Activated CD4-positive, alpha-beta memory T cell treated with anti-CD3 and anti-CD28 coated beads for 36 hours (primary cell): ENCODE measurements at regions not wholly inside any gene's neighbourhood (a gene's known extent, or its start where the extent isn't known, plus 50 kb on each side); places are given as distances from the start of the nearest gene placed in this dataset.

Source experiments
- CTCF ChIA-PET: fragments of 350-600 bp; sonication (Branson Sonifier 250); formaldehyde crosslinking; loops from one replicate; lab custom pipeline; 2021; ENCODE audit warnings: antibody characterized with exemption, inconsistent platforms; lab: Charles Lee
- POLR2A ChIA-PET: fragments of 350-600 bp; sonication (Branson Sonifier 250); formaldehyde crosslinking; loops from one replicate; lab custom pipeline; 2021; ENCODE audit warnings: antibody characterized with exemption; lab: Charles Lee
- DNase-seq: peaks from one replicate; pipeline ENCODE4 v3.0.0-alpha.2; 2020
- H3K27ac Mint-ChIP-seq: one replicate; pipeline ENCODE4 v1.8.0; 2021; ENCODE audit warnings: mixed read lengths
- H3K27me3 Mint-ChIP-seq: one replicate; pipeline ENCODE4 v1.8.0; 2021; ENCODE audit warnings: mixed read lengths
- H3K36me3 Mint-ChIP-seq: one replicate; pipeline ENCODE4 v1.8.0; 2021; ENCODE audit warnings: mixed read lengths
- H3K4me1 Mint-ChIP-seq: one replicate; pipeline ENCODE4 v1.8.0; 2021; ENCODE audit warnings: low read depth, mixed read lengths
- H3K4me3 Mint-ChIP-seq: one replicate; pipeline ENCODE4 v1.8.0; 2021; ENCODE audit warnings: mild to moderate bottlenecking, mixed read lengths
- H3K9me3 Mint-ChIP-seq: one replicate; pipeline ENCODE4 v1.8.0; 2021; ENCODE audit warnings: mixed read lengths
- intact Hi-C: fragments of 100-400 bp; cut with micrococcal nuclease; formaldehyde crosslinking; loops from one replicate; pipeline ENCODE4 v1.15.1; 2023

DNA sequence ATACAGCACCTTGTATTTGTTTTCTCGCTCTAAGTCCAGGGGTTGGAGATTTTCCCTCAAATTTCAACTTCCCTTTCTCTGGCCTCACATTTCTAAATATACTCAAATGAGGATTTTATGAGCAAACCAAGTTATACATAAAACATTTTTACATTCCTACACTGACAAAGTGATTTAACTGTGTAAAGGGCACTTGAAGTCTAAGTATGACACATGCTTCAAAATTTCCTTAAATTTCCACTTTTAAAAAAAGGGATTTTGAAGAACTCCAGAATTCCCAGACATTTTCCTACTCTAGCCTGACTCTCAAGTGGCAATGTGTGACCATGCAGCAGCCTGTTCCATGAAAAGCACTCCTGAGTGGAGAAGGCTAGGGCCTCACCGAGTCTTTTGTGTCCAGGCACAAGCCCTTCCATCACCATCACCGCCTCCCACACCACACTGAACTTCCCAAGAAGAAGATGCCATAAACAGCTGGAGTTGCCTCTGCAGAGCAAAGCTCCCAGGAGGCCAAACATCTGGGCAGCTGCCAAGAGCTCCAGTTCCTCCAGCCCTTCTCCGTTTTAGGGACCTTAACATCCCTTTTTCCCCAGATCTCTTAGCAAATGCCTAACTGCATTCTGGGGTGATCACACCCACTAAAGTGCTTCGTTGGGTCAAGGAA, 68.9 kb downstream of the NCR2 start:
- Mint-ChIP-seq H3K27me3 (peaks cover 20% of the 10 kb centered on the region), H3K36me3 (peaks cover 5% of the 10 kb centered on the region), H3K27ac (no peak overlapping the region), H3K9me3 (peaks cover 12% of the 10 kb centered on the region), H3K4me3 (no peak overlapping the region), H3K4me1 (no peaks in the 10 kb centered on the region)
- ChIA-PET CTCF (interaction anchor here (1.2 kb wide), 1 partner anchor 11 kb away, joined by 3 read pairs; no protein-coding TSS in a partner anchor), POLR2A (no interaction called here)
- DNase-seq = no peak
- intact Hi-C loops = no loop called here

DNA sequence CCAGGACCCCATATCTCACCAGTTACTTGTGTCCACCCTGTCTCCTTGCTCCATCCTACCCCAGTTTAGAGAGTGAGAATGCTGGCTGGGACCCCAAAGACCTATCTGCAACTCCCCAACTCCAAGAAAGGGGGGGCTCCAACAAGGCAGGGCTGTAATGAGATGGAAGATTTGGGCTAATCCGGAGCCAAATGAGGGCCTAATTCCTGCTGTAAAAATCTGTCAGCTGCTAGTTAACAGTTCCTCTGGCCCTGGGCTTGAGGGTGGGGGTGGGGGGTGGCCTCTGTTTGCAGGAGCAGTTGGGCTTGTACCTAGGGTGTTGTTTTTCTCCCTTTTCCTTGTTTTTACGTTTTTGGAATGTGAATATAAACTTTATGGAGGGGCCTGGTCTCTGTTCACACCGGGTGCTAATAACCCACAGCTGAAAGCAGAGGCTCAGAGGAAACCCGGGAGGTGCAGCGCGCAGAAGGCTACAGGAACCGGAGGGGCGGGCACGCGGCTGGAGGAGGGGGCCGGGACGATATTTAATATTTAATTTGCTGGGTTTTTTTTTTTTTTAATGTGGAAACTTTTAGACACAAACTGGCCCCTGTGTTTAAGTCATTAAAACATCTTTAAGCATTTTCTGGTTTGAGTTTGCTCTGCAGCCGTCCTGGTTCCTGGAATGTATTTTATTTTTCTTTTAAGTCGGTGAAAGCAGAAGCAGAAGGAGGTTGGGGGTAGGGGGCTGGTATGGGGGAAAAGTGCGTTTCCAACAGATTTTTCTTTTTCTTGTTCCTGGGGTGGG, 70.7 kb downstream of the NCR2 start:
- POLR2A ChIA-PET = no interaction called here
- DNase-seq = no peak
- CTCF ChIA-PET = no interaction called here
- H3K36me3 Mint-ChIP-seq = peaks cover 5% of the 10 kb centered on the region
- no peak overlapping the region for H3K27ac Mint-ChIP-seq
- peaks cover 12% of the 10 kb centered on the region for H3K9me3 Mint-ChIP-seq
- peaks cover 15% of the 10 kb centered on the region for H3K27me3 Mint-ChIP-seq
- no peaks in the 10 kb centered on the region for H3K4me1 Mint-ChIP-seq
- intact Hi-C loops = no loop called here
- no peak overlapping the region for H3K4me3 Mint-ChIP-seq

DNA sequence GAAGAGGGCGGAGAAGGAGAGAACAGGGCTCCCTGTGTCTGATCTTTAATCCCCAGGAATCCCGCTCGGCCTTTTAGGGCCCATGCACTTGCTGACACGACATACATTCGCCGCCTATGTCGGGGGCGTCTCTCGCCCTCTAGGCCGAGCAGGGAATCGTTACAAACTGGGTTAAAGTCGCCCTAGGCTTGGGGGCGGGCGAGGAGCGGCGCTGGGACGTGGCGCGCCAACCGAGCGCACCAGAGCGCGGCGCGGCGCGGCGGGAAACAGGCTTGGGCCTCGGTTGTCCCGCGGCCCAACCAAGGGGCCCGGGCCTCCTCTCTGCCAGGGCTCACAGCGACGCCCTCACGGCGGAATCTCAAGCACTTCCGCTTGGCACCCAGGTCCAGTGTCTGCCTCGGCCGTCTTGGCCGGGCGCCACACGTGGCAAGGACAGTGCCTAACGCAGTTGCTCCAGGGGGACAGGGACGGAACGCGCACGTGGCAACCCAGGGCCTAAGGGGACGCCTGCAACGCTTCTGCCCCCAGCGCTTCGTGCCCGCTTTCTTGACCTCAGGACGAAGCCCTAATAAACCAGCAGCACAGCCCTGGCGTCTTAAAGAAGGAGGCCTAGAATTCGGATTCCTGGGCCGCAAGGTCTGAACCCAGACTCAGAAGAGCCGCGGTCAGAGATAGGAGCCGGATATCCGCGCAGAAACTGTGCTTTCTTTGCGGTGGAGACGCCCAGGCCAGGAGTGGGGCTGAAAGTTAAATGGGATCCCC, 71.5 kb downstream of the NCR2 start:
- peaks cover 9% of the 10 kb centered on the region for H3K27me3 Mint-ChIP-seq
- no peaks in the 10 kb centered on the region for H3K36me3 Mint-ChIP-seq
- intact Hi-C loops = no loop called here
- POLR2A ChIA-PET = no interaction called here
- H3K4me3 Mint-ChIP-seq = no peak overlapping the region
- no peak overlapping the region for H3K27ac Mint-ChIP-seq
- peaks cover 7% of the 10 kb centered on the region for H3K9me3 Mint-ChIP-seq
- CTCF ChIA-PET = no interaction called here
- no peaks in the 10 kb centered on the region for H3K4me1 Mint-ChIP-seq
- DNase-seq = no peak

DNA sequence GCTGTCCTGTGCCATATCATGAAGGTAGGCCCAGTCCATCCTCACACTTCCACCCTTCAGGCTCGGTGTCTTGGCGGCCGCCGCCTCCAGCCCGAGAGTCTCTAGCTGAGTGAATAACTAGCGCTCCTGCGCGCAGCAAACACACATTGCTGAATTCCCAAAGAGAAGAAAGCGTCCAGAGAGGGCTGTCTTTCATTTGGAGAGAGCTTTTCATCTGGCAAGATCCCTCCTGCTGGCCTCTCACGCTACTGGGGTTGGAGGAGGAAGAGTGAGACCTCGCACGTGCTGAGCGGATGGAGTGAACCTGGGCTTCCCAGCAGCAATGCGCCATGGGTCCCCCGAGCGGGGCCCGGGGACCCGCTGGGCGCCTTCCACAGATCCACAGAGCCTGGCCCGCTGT, 73.2 kb downstream of the NCR2 start:
- no peaks in the 10 kb centered on the region for H3K36me3 Mint-ChIP-seq
- POLR2A ChIA-PET = no interaction called here
- CTCF ChIA-PET = no interaction called here
- peaks cover 10% of the 10 kb centered on the region for H3K27me3 Mint-ChIP-seq
- no peaks in the 10 kb centered on the region for H3K4me1 Mint-ChIP-seq
- no peak overlapping the region for H3K4me3 Mint-ChIP-seq
- peaks cover 6% of the 10 kb centered on the region for H3K9me3 Mint-ChIP-seq
- H3K27ac Mint-ChIP-seq = no peak overlapping the region
- DNase-seq = no peak
- intact Hi-C loops = no loop called here

DNA sequence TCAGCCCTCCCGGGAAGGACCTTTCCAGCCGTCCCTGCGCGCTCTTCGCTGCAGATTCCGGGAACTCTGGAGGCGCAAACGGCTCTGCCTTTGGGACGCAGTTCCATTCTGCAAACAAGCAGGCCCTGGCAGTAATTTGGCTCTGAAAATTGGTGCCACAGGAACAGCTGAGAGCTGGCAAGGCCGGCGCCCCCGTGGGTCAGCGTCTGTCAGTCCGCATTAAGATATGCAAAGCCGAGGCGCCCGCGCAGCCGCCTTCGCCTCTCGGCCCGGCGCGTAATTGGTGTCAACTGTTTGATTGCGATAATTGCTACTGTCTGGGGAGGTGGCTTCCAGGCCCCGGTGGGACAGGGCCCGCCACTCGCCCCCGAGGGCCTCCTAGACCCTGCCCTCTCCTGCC, 73.6 kb downstream of the NCR2 start:
- H3K4me3 Mint-ChIP-seq = no peak overlapping the region
- peaks cover 6% of the 10 kb centered on the region for H3K9me3 Mint-ChIP-seq
- ChIA-PET POLR2A (no interaction called here), CTCF (no interaction called here)
- H3K36me3 Mint-ChIP-seq = no peaks in the 10 kb centered on the region
- DNase-seq = no peak
- H3K27ac Mint-ChIP-seq = no peak overlapping the region
- peaks cover 14% of the 10 kb centered on the region for H3K27me3 Mint-ChIP-seq
- intact Hi-C loops = no loop called here
- no peaks in the 10 kb centered on the region for H3K4me1 Mint-ChIP-seq

DNA sequence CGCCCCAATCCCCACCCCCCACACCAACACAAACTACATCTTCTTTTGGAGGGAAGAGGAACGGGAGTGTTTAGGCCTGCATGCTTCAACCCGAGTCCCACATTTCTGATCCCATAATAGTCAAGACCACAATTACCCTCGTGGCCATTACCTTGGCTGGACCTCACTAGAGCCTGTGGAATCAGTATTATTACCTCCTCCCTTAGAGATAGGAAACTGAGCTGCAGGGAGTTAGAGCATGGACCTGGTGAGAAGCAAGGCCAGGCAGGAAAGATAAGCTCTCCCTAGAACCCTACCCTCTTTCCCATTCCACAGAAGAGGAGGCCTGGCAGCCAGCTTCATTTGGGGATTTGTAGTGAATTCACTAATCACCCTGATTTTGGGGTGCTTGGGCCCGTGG, 74.1 kb downstream of the NCR2 start:
- H3K4me1 Mint-ChIP-seq = no peaks in the 10 kb centered on the region
- ChIA-PET CTCF (no interaction called here), POLR2A (no interaction called here)
- no peak for DNase-seq
- intact Hi-C loops = no loop called here
- H3K27me3 Mint-ChIP-seq = peaks cover 16% of the 10 kb centered on the region
- H3K9me3 Mint-ChIP-seq = peaks cover 6% of the 10 kb centered on the region
- H3K36me3 Mint-ChIP-seq = no peaks in the 10 kb centered on the region
- no peak overlapping the region for H3K27ac Mint-ChIP-seq
- H3K4me3 Mint-ChIP-seq = no peak overlapping the region

DNA sequence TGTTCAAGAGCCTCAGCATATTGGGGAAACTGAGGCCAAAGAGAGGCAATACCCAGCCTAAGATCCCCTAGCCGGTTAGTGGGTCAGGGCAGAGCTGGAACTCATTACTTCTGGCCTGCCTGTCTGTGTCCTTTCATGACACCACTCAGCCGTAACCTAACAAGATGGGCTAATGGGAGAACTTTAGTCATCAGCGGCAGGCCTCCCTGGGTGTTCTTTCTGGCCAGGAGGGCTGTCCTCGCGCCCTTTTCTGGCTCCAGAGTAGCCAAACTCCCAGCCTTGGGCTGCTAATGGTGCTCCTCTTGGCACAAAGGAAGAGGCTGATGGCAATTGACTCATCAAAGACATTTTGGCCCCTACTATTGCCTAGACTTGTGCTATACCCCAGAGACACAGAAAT, 76.6 kb downstream of the NCR2 start:
- Mint-ChIP-seq H3K36me3 (no peaks in the 10 kb centered on the region), H3K27ac (no peak overlapping the region), H3K4me1 (peaks cover 6% of the 10 kb centered on the region), H3K27me3 (peaks cover 28% of the 10 kb centered on the region), H3K4me3 (no peak overlapping the region), H3K9me3 (no peaks in the 10 kb centered on the region)
- ChIA-PET POLR2A (interaction anchor here (0.6 kb wide), 1 partner anchor 1040 kb away, joined by 3 read pairs; no protein-coding TSS in a partner anchor), CTCF (interaction anchor here (1.3 kb wide), 1 partner anchor 9 kb away, joined by 5 read pairs; no protein-coding TSS in a partner anchor)
- DNase-seq = no peak
- intact Hi-C loops = no loop called here

DNA sequence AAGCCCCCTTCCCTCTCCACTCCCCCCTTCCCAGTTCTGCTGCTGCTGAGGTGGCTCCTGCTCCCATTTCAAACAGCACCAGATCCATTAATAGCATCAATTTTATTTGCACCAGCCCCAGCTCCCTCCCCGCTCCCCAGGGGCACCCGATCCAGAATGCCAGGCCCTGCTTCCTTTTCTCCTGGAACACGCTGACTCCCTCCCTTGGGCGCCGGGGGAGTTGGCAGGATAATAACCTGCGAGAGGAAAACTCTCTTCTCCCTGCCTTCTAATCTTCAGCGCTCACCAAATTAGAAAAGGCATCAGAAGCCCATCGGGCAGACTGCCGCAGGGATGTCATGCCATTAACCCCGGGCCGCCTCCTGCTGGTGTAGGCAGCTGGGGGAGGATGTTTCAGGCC, 77.8 kb downstream of the NCR2 start:
- H3K27ac Mint-ChIP-seq = no peak overlapping the region
- DNase-seq = no peak
- H3K27me3 Mint-ChIP-seq = peaks cover 38% of the 10 kb centered on the region
- H3K4me3 Mint-ChIP-seq = no peak overlapping the region
- no peaks in the 10 kb centered on the region for H3K36me3 Mint-ChIP-seq
- no peaks in the 10 kb centered on the region for H3K9me3 Mint-ChIP-seq
- peaks cover 6% of the 10 kb centered on the region for H3K4me1 Mint-ChIP-seq
- POLR2A ChIA-PET = no interaction called here
- CTCF ChIA-PET = interaction anchor here (0.8 to 1.3 kb wide), 2 partner anchors 8 to 45 kb away, joined by 3 to 5 read pairs; no protein-coding TSS in a partner anchor
- intact Hi-C loops = no loop called here

DNA sequence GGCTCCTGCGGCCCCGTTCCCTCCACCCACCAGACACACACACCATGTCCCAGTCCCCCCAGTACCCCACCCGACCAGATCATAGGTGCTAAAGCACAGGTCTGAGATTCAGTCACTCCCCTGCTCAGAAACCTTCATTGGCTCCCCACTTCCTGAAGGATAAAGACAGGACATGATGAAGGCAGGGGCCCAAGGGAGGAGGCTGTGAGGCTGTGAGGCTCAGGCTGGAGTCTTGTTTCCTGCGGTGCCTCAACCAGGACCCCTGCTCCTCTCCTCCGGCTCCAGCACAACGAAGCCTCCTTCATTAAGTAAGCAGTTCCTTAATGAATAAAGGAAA, 81.1 kb downstream of the NCR2 start:
- H3K9me3 Mint-ChIP-seq = peaks cover 6% of the 10 kb centered on the region
- peaks cover 52% of the 10 kb centered on the region for H3K27me3 Mint-ChIP-seq
- intact Hi-C loops = no loop called here
- H3K4me1 Mint-ChIP-seq = peaks cover 6% of the 10 kb centered on the region
- no peak overlapping the region for H3K4me3 Mint-ChIP-seq
- DNase-seq = no peak
- ChIA-PET POLR2A (no interaction called here), CTCF (interaction anchor here (1.2 to 1.7 kb wide), 2 partner anchors 9 to 268 kb away, joined by 4 to 6 read pairs; no protein-coding TSS in a partner anchor)
- H3K27ac Mint-ChIP-seq = no peak overlapping the region
- no peaks in the 10 kb centered on the region for H3K36me3 Mint-ChIP-seq

DNA sequence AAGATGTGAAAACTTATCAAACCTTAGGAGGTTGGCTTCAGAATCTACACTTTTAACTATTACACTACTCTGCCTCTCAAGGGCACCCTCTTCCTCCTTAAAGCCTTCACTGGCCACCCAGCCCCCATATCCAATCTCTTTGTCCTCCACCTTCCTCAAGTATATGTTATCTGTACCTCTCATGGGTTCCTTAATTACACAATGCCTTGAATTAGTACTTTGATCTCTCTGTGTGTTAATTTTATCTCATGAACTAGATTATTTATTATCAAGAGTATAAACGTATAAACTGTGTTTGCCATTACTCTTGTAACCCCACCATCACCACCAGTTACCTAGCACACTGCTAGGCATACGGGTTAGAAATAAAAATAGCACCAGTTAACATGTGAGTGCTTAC, 83.3 kb downstream of the NCR2 start:
- no peak for DNase-seq
- H3K27me3 Mint-ChIP-seq = peaks cover 54% of the 10 kb centered on the region
- ChIA-PET CTCF (interaction anchor here (1.9 kb wide), 1 partner anchor 184 kb away, joined by 6 read pairs; no protein-coding TSS in a partner anchor), POLR2A (interaction anchor here (0.7 kb wide), 1 partner anchor 22 kb away, joined by 3 read pairs; no protein-coding TSS in a partner anchor)
- H3K9me3 Mint-ChIP-seq = peaks cover 6% of the 10 kb centered on the region
- peaks cover 6% of the 10 kb centered on the region for H3K4me1 Mint-ChIP-seq
- no peak overlapping the region for H3K4me3 Mint-ChIP-seq
- intact Hi-C loops = no loop called here
- H3K27ac Mint-ChIP-seq = no peak overlapping the region
- no peaks in the 10 kb centered on the region for H3K36me3 Mint-ChIP-seq

DNA sequence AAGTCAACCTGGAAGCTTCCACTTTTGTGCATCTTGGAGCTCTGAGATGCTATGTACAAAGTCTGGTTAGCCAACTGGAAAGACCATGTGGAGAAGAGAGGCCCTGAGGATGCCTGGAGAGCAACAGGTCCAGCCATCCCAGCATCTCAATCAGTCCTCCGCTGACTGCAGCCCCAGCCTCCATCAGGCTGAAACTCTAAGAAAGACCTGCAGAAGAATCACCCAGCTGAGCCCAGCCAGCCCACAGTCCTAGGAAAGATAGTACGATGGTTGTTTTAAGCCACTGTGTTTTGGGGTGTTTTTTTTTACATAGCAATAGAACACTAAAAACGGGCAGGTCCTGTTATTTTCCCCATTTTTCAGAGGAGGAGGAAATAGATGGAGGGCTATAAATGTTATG, 84.0 kb downstream of the NCR2 start:
- DNase-seq = no peak
- peaks cover 48% of the 10 kb centered on the region for H3K27me3 Mint-ChIP-seq
- peaks cover 6% of the 10 kb centered on the region for H3K4me1 Mint-ChIP-seq
- H3K4me3 Mint-ChIP-seq = no peak overlapping the region
- POLR2A ChIA-PET = interaction anchor here (0.7 kb wide), 1 partner anchor 21 kb away, joined by 3 read pairs; no protein-coding TSS in a partner anchor
- H3K9me3 Mint-ChIP-seq = peaks cover 6% of the 10 kb centered on the region
- no peaks in the 10 kb centered on the region for H3K36me3 Mint-ChIP-seq
- H3K27ac Mint-ChIP-seq = no peak overlapping the region
- intact Hi-C loops = no loop called here
- CTCF ChIA-PET = no interaction called here

DNA sequence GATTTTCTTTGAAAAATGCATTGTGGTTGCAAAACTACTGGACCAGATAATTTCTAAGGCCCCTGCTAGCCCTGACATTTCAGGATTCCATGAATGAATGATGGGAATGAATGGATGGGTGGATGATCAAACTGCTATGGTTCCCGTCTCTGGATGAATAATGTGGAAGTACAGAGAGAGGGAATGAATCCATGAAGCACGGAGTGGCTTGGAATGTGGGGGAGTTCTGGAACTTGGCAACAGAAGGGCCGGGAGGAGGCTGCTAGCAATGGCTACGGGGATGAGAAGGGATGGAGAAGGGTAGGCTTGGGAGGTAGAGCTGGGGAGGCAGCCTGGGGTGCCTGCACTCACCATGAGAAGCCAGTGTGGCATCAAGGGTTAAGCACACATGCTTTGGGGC, 84.8 kb downstream of the NCR2 start:
- Mint-ChIP-seq H3K9me3 (peaks cover 6% of the 10 kb centered on the region), H3K36me3 (no peaks in the 10 kb centered on the region), H3K4me1 (peaks cover 6% of the 10 kb centered on the region), H3K4me3 (no peak overlapping the region), H3K27ac (no peak overlapping the region), H3K27me3 (peaks cover 43% of the 10 kb centered on the region)
- CTCF ChIA-PET = interaction anchor here (3.2 kb wide), 1 partner anchor 171 kb away, joined by 16 read pairs; no protein-coding TSS in a partner anchor
- POLR2A ChIA-PET = no interaction called here
- no peak for DNase-seq
- intact Hi-C loops = no loop called here
